ENCODE measurements at regions not wholly inside any gene's neighbourhood (a gene's known extent, or its start where the extent isn't known, plus 50 kb on each side); places are given as distances from the start of the nearest gene placed in this dataset.

GRCh38 chr10:2920637-2921036 lies 146.7 kb upstream of the PFKP start:
- CTCF ChIA-PET, result no interaction called here
- H4K5ac ChIP-seq (ENCODE audit: low read depth, low read length), result no peak overlapping the region
- H2BK5ac ChIP-seq (ENCODE audit: low read depth, low read length, poor library complexity, severe bottlenecking), result no peak overlapping the region
- no peak for TF ChIP-seq RFX5 (IDR thresholded peaks at IDR 0.05; ENCODE audit: low read depth, low read length)
- TF ChIP-seq, protein P1, sequence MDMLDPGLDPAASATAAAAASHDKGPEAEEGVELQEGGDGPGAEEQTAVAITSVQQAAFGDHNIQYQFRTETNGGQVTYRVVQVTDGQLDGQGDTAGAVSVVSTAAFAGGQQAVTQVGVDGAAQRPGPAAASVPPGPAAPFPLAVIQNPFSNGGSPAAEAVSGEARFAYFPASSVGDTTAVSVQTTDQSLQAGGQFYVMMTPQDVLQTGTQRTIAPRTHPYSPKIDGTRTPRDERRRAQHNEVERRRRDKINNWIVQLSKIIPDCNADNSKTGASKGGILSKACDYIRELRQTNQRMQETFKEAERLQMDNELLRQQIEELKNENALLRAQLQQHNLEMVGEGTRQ (IDR thresholded peaks at IDR 0.05; ENCODE audit: low read depth, low read length), result no peak
- no peak for TF ChIP-seq MAFK (IDR thresholded peaks at IDR 0.05; ENCODE audit: low read depth, low read length)
- TF ChIP-seq ELK1 (IDR thresholded peaks at IDR 0.05; ENCODE audit: borderline replicate concordance, low read depth, low read length), result no peak
- no peak for TF ChIP-seq SMC3 (IDR thresholded peaks at IDR 0.05; ENCODE audit: low read depth, low read length)
- no peak overlapping the region for H3K4me3 ChIP-seq (ENCODE audit: insufficient read depth, low read depth, low read length)
- H3K4ac ChIP-seq (ENCODE audit: low read depth, low read length), result no peak overlapping the region
- H3K14ac ChIP-seq (replicated peaks; ENCODE audit: low read depth, low read length), result no peak overlapping the region
- POLR2A ChIA-PET (ENCODE audit: unreplicated experiment), result no interaction called here
- H3K9me3 ChIP-seq (ENCODE audit: control insufficient read depth, insufficient read depth, low read length), result no peaks in the 10 kb centered on the region
- no peak overlapping the region for H3K27ac ChIP-seq (ENCODE audit: insufficient read depth, low read length)
- H3K56ac ChIP-seq (ENCODE audit: extremely low read depth, insufficient read depth, low read length), result no peak overlapping the region
- no peak overlapping the region for H3K4me2 ChIP-seq (ENCODE audit: low read depth, low read length)
- in situ Hi-C loops (cut with MboI; ENCODE audit: low sequenced_read_pairs), result no loop called here
- H3K36me3 ChIP-seq (ENCODE audit: control insufficient read depth, insufficient read depth, low read length), result no peaks in the 10 kb centered on the region
- H3K18ac ChIP-seq (ENCODE audit: low read depth, low read length), result no peak overlapping the region
- no peaks in the 10 kb centered on the region for H4K20me1 ChIP-seq (ENCODE audit: insufficient read depth, low read length)
- no TSS peak for BruUV-seq (replicated peaks)
- H3K23ac ChIP-seq (ENCODE audit: low read depth, low read length), result no peak overlapping the region
- no peak overlapping the region for H4K91ac ChIP-seq (ENCODE audit: insufficient read depth, low read depth, low read length)
- dilution Hi-C loops (cut with HindIII; ENCODE audit: low sequenced_read_pairs, unreplicated experiment), result no loop called here
- H2AFZ ChIP-seq (replicated peaks; ENCODE audit: low read length, poor library complexity), result no peak overlapping the region
- DNase-seq (no peak), ATAC-seq (ENCODE audit: low read depth) (no peak)
- H3K79me1 ChIP-seq (ENCODE audit: low read depth in 1 of 2, low read length in 2 of 2), result no peaks in the 10 kb centered on the region
- no peak overlapping the region for H4K8ac ChIP-seq (ENCODE audit: low read depth in 2 of 2, low read length in 2 of 2)
- intact Hi-C loops (cut with micrococcal nuclease), result loop anchor here (10.0 kb wide), 1 partner anchor 1806 kb away; no protein-coding TSS in a partner anchor
- 0 out of 2 replicates have a peak, but pooled peaks cover 1% of the 10 kb centered on the region for H3K4me1 ChIP-seq (ENCODE audit: control insufficient read depth, insufficient read depth, low read length)
- H2AK9ac ChIP-seq (replicated peaks; ENCODE audit: low read depth, low read length, poor library complexity), result no peak overlapping the region
- H3K9ac ChIP-seq (ENCODE audit: low read depth, low read length), result no peak overlapping the region
- WGBS, 2 experiments (ENCODE audit: extremely low coverage in 2 of 2, insufficient read length in 1 of 2), result 40% methylated on average over 2 of the region's 6 CpGs; no CpG with 5 or more reads in 1 of the 2 experiments
- H2BK20ac ChIP-seq (ENCODE audit: low read depth, low read length), result no peak overlapping the region
- H3K9me1 ChIP-seq (ENCODE audit: insufficient read depth, low read length), result no peaks in the 10 kb centered on the region
- peaks cover 9% of the 10 kb centered on the region for H3K27me3 ChIP-seq (ENCODE audit: control insufficient read depth, insufficient read depth, low read length)
- no peak overlapping the region for H2BK120ac ChIP-seq (ENCODE audit: low read depth, low read length)
- no peak overlapping the region for H2BK15ac ChIP-seq (ENCODE audit: low read depth, low read length)
- no peak overlapping the region for H2AK5ac ChIP-seq (ENCODE audit: low read depth, low read length)
